ENCODE measurements at regions not wholly inside any gene's neighbourhood (a gene's known extent, or its start where the extent isn't known, plus 50 kb on each side); places are given as distances from the start of the nearest gene placed in this dataset.
"Not testable (repeated sequence)": the region's sequence is repeated elsewhere in the genome, so short reads cannot be mapped to it uniquely, and the experiment has no call there.

- Histone ChIP-seq H4K8ac (replicated peaks; ENCODE audit: insufficient read length, low read depth, low read length) (no peak overlapping the region), H3K4ac (ENCODE audit: low read depth, low read length) (no peak overlapping the region), H3K79me1 (ENCODE audit: insufficient read depth, low read depth, low read length, poor library complexity, severe bottlenecking) (no peaks in the 10 kb centered on the region), H3K9me3 (ENCODE audit: control insufficient read depth, low read depth, low read length) (no peaks in the 10 kb centered on the region), H2BK5ac (ENCODE audit: insufficient read length, low read length) (no peak overlapping the region), H3T11ph (ENCODE audit: low read length) (no peak overlapping the region), H3K9ac (ENCODE audit: extremely low read depth, insufficient read length, low read length) (no peak overlapping the region), H3K23ac (ENCODE audit: insufficient read length, low read depth, low read length) (no peak overlapping the region), H3K27me3 (ENCODE audit: insufficient read depth, low read length) (no peaks in the 10 kb centered on the region), H3K14ac (ENCODE audit: insufficient read depth, low read length) (no peak overlapping the region), H2AFZ (ENCODE audit: low read length) (no peak overlapping the region), H2BK120ac (ENCODE audit: low read depth, low read length, poor library complexity, severe bottlenecking) (no peak overlapping the region), H2AK5ac (ENCODE audit: insufficient read length, low read length) (no peak overlapping the region), H3K4me1 (ENCODE audit: insufficient read depth, low read length) (no peaks in the 10 kb centered on the region; the same call in 1 of the 2 replicates), H2BK20ac (ENCODE audit: low read depth, low read length, poor library complexity, severe bottlenecking) (no peak overlapping the region), H2BK15ac (ENCODE audit: low read depth, low read length) (no peak overlapping the region), H4K91ac (ENCODE audit: insufficient read length, low read depth, low read length) (no peak overlapping the region), H3K27ac (ENCODE audit: insufficient read length, low read depth, low read length) (no peak overlapping the region), H4K5ac (ENCODE audit: insufficient read length, low read depth, low read length) (no peak overlapping the region), H3K4me2 (ENCODE audit: insufficient read depth, insufficient read length, low read length) (no peak overlapping the region), H3K56ac (ENCODE audit: insufficient read length, low read depth, low read length) (no peak overlapping the region), H3K79me2 (ENCODE audit: insufficient read depth, low read length) (no peaks in the 10 kb centered on the region), H2BK12ac (ENCODE audit: insufficient read length, low read depth, low read length) (no peak overlapping the region), H4K20me1 (ENCODE audit: control insufficient read depth, insufficient read depth, insufficient read length) (no peaks in the 10 kb centered on the region), H3K18ac (ENCODE audit: insufficient read length, low read depth, low read length) (no peak overlapping the region), H3K23me2 (ENCODE audit: insufficient read length, low read depth, low read length, poor library complexity, severe bottlenecking) (no peaks in the 10 kb centered on the region)
- Mint-ChIP-seq H3K27ac (no peak overlapping the region), H3K27me3 (ENCODE audit: low read depth) (no peaks in the 10 kb centered on the region), H3K36me3 (ENCODE audit: insufficient read depth in 1 of 3, low read depth in 3 of 3) (peaks cover 0 to 12% (median 3%) of the 10 kb centered on the region in 3 experiments; a peak in 5 of 7 replicates), H3K9me3 (peaks cover 3 to 8% of the 10 kb centered on the region in 2 experiments; a peak in 3 of 5 replicates), H3K4me3 (no peak overlapping the region), H3K4me1 (peaks cover 8 to 11% of the 10 kb centered on the region in 2 experiments)
- WGBS (ENCODE audit: extremely low coverage, insufficient read length, low lambda C conversion rate): no CpG with 5 or more reads among the region's 4 CpGs
- DNase-seq: no peak
- no peak for TF ChIP-seq CTCF (conservative IDR thresholded peaks at IDR 0.05)
Measured at GRCh38 chr21:35801391-35801790, 258.9 kb downstream of the SETD4 start.

GRCh38 chr21:35800796-35801385, 259.4 kb downstream of the SETD4 start:
- no CpG with 5 or more reads among the region's 9 CpGs for WGBS (ENCODE audit: extremely low coverage, insufficient read length, low lambda C conversion rate)
- not testable (repeated sequence) for H3K23ac ChIP-seq (ENCODE audit: insufficient read length, low read depth, low read length)
- 0 out of 7 replicates have a peak overlapping the region, but pooled peaks of 2 of the 3 experiments have one; percentile 15 to 18 for H3K27ac Mint-ChIP-seq

More at GRCh38 chr21:35800796-35801385, 259.4 kb downstream of the SETD4 start:
- H3K27me3 ChIP-seq (ENCODE audit: insufficient read depth, low read length); H3K9me3 Mint-ChIP-seq; H3K56ac ChIP-seq (ENCODE audit: insufficient read length, low read depth, low read length); H4K5ac ChIP-seq (ENCODE audit: insufficient read length, low read depth, low read length); H2BK20ac ChIP-seq (ENCODE audit: low read depth, low read length, poor library complexity, severe bottlenecking); H4K91ac ChIP-seq (ENCODE audit: insufficient read length, low read depth, low read length); H4K8ac ChIP-seq (replicated peaks; ENCODE audit: insufficient read length, low read depth, low read length); H3K4me3 Mint-ChIP-seq; H3K14ac ChIP-seq (ENCODE audit: insufficient read depth, low read length); H3K23me2 ChIP-seq (ENCODE audit: insufficient read length, low read depth, low read length, poor library complexity, severe bottlenecking); H2BK5ac ChIP-seq (ENCODE audit: insufficient read length, low read length); H3K27ac ChIP-seq (ENCODE audit: insufficient read length, low read depth, low read length); H2AK5ac ChIP-seq (ENCODE audit: insufficient read length, low read length); H3K27me3 Mint-ChIP-seq (ENCODE audit: low read depth); H3K4me1 ChIP-seq (ENCODE audit: insufficient read depth, low read length); H3K9ac ChIP-seq (ENCODE audit: extremely low read depth, insufficient read length, low read length); H3K4me2 ChIP-seq (ENCODE audit: insufficient read depth, insufficient read length, low read length); H3K79me1 ChIP-seq (ENCODE audit: insufficient read depth, low read depth, low read length, poor library complexity, severe bottlenecking); H3K18ac ChIP-seq (ENCODE audit: insufficient read length, low read depth, low read length); H2BK120ac ChIP-seq (ENCODE audit: low read depth, low read length, poor library complexity, severe bottlenecking); H2AFZ ChIP-seq (ENCODE audit: low read length); H2BK12ac ChIP-seq (ENCODE audit: insufficient read length, low read depth, low read length); H3K4ac ChIP-seq (ENCODE audit: low read depth, low read length); DNase-seq; H2BK15ac ChIP-seq (ENCODE audit: low read depth, low read length); H4K20me1 ChIP-seq (ENCODE audit: control insufficient read depth, insufficient read depth, insufficient read length); H3K9me3 ChIP-seq (ENCODE audit: control insufficient read depth, low read depth, low read length); H3T11ph ChIP-seq (ENCODE audit: low read length); H3K79me2 ChIP-seq (ENCODE audit: insufficient read depth, low read length): not testable (repeated sequence)
- Mint-ChIP-seq H3K4me1 (peaks cover 8 to 11% of the 10 kb centered on the region in 2 experiments), H3K36me3 (ENCODE audit: insufficient read depth in 1 of 3, low read depth in 3 of 3) (peaks cover 0 to 12% (median 3%) of the 10 kb centered on the region in 3 experiments; a peak in 5 of 7 replicates)

Data from H9 (cell line).